IMR-90 (cell line): ENCODE measurements at regions not wholly inside any gene's neighbourhood (a gene's known extent, or its start where the extent isn't known, plus 50 kb on each side); places are given as distances from the start of the nearest gene placed in this dataset.

Experiments used
- ATAC-seq: fragments of 200-7000 bp; cut with Tn5 transposase; 2 replicates; pipeline ENCODE4 v1.9.1; 2020; ENCODE audit warnings: low read depth, mild to moderate bottlenecking, moderate library complexity
- BruUV-seq: library from RNA; stranded (reverse); fragments of 400-500 nt; replicated peaks from 2 replicates; lab custom pipeline; 2021; lab: Mats Ljungman, UMichigan
- CTCF ChIA-PET: fragments of 300-600 bp; formaldehyde crosslinking; extraction: SDS; loops from one replicate; lab custom pipeline; 2021; ENCODE audit warnings: antibody characterized with exemption; lab: Yijun Ruan, JAX
- POLR2A ChIA-PET: fragments of 300-600 bp; sonication (Branson Sonifier 250); formaldehyde crosslinking; loops from one replicate; lab custom pipeline; 2022; ENCODE audit warnings: antibody characterized with exemption; ENCODE audit not compliant: unreplicated experiment; lab: Charles Lee
- DNase-seq: peaks from one replicate; pipeline ENCODE4 v3.0.0; 2013
- H2AFZ ChIP-seq: replicated peaks from 2 replicates; pipeline ENCODE3; 2013; ENCODE audit warnings: low read length, mild to moderate bottlenecking; ENCODE audit not compliant: poor library complexity
- H2AK5ac ChIP-seq: 2 replicates; pipeline ENCODE4 v1.6.1; 2013; ENCODE audit warnings: low read depth, low read length, inconsistent platforms
- H2AK9ac ChIP-seq: replicated peaks from 2 replicates; pipeline ENCODE3; 2013; ENCODE audit warnings: mild to moderate bottlenecking, low read depth, low read length, moderate library complexity; ENCODE audit not compliant: poor library complexity
- H2BK120ac ChIP-seq: 2 replicates; pipeline ENCODE4 v1.6.1; 2013; ENCODE audit warnings: low read depth, low read length, inconsistent platforms
- H2BK15ac ChIP-seq: 3 replicates; pipeline ENCODE4 v1.6.1; 2013; ENCODE audit warnings: low read depth, low read length, inconsistent platforms
- H2BK20ac ChIP-seq: 2 replicates; pipeline ENCODE4 v1.6.1; 2013; ENCODE audit warnings: low read depth, mild to moderate bottlenecking, inconsistent platforms, low read length, moderate library complexity
- H2BK5ac ChIP-seq: 2 replicates; pipeline ENCODE4 v1.6.1; 2013; ENCODE audit warnings: mild to moderate bottlenecking, low read depth, low read length, inconsistent platforms; ENCODE audit not compliant: poor library complexity, severe bottlenecking
- H3K14ac ChIP-seq: replicated peaks from 2 replicates; pipeline ENCODE4 v1.6.1; 2013; ENCODE audit warnings: low read depth, low read length, inconsistent platforms
- H3K18ac ChIP-seq: 2 replicates; pipeline ENCODE4 v1.6.1; 2013; ENCODE audit warnings: low read depth, low read length, control low read depth
- H3K23ac ChIP-seq: 2 replicates; pipeline ENCODE4 v1.6.1; 2013; ENCODE audit warnings: low read depth, low read length, inconsistent platforms
- H3K27ac ChIP-seq: 2 replicates; pipeline ENCODE4 v1.5.1; 2013; ENCODE audit warnings: mild to moderate bottlenecking, control low read depth, low read length; ENCODE audit not compliant: insufficient read depth
- H3K27me3 ChIP-seq: 2 replicates; pipeline ENCODE4 v1.6.1; 2013; ENCODE audit warnings: low read length; ENCODE audit not compliant: control insufficient read depth, insufficient read depth
- H3K36me3 ChIP-seq: 2 replicates; pipeline ENCODE4 v1.6.1; 2013; ENCODE audit warnings: low read length, mixed read lengths; ENCODE audit not compliant: control insufficient read depth, insufficient read depth
- H3K4ac ChIP-seq: 2 replicates; pipeline ENCODE4 v1.6.1; 2013; ENCODE audit warnings: low read depth, low read length, inconsistent platforms
- H3K4me1 ChIP-seq: 2 replicates; pipeline ENCODE4 v1.6.1; 2013; ENCODE audit warnings: low read length, mixed read lengths; ENCODE audit not compliant: control insufficient read depth, insufficient read depth
- H3K4me2 ChIP-seq: 2 replicates; pipeline ENCODE4 v1.6.1; 2013; ENCODE audit warnings: low read depth, mild to moderate bottlenecking, control low read depth, low read length, moderate library complexity
- H3K4me3 ChIP-seq: 2 replicates; pipeline ENCODE4 v1.5.1; 2013; ENCODE audit warnings: low read depth, mild to moderate bottlenecking, control low read depth, low read length, moderate library complexity; ENCODE audit not compliant: insufficient read depth
- H3K56ac ChIP-seq: 2 replicates; pipeline ENCODE4 v1.6.1; 2013; ENCODE audit warnings: low read length, inconsistent platforms; ENCODE audit not compliant: insufficient read depth; ENCODE audit errors: extremely low read depth
- H3K79me1 ChIP-seq, 2 experiments: 2 replicates each; pipeline ENCODE4 v1.6.1; 2013; ENCODE audit warnings: low read length in 2 of 2, inconsistent platforms in 1 of 2, low read depth in 1 of 2
- H3K9ac ChIP-seq: 2 replicates; pipeline ENCODE4 v1.6.1; 2013; ENCODE audit warnings: low read depth, low read length, control low read depth
- H3K9me1 ChIP-seq: 2 replicates; pipeline ENCODE4 v1.6.1; 2013; ENCODE audit warnings: low read length, inconsistent platforms; ENCODE audit not compliant: insufficient read depth
- H3K9me3 ChIP-seq: 2 replicates; pipeline ENCODE4 v1.6.1; 2013; ENCODE audit warnings: low read length; ENCODE audit not compliant: control insufficient read depth, insufficient read depth
- H4K20me1 ChIP-seq: 2 replicates; pipeline ENCODE4 v1.6.1; 2013; ENCODE audit warnings: low read length, inconsistent platforms; ENCODE audit not compliant: insufficient read depth
- H4K5ac ChIP-seq: 2 replicates; pipeline ENCODE4 v1.6.1; 2013; ENCODE audit warnings: mild to moderate bottlenecking, low read depth, low read length, control low read depth
- H4K8ac ChIP-seq, 2 experiments: 2 replicates each; pipeline ENCODE4 v1.6.1; 2013; ENCODE audit warnings: low read depth in 2 of 2, low read length in 2 of 2, control low read depth in 1 of 2, inconsistent platforms in 1 of 2
- H4K91ac ChIP-seq: 2 replicates; pipeline ENCODE4 v1.6.1; 2013; ENCODE audit warnings: low read depth, low read length, inconsistent platforms; ENCODE audit not compliant: insufficient read depth
- BHLHE40 ChIP-seq: fragments of 150-350 bp; IDR thresholded peaks from 2 replicates; pipeline ENCODE4 v1.6.1; 2016; ENCODE audit warnings: mild to moderate bottlenecking, low read depth, low read length
- CHD1 ChIP-seq: IDR thresholded peaks from 2 replicates; pipeline ENCODE4 v1.6.1; 2012; ENCODE audit warnings: low read depth, low read length, improper control_type of control experiment
- CTCF ChIP-seq: conservative IDR thresholded peaks from 2 replicates; pipeline ENCODE4 v1.5.1; 2012; ENCODE audit warnings: mild to moderate bottlenecking, low read depth, low read length, improper control_type of control experiment
- ELK1 ChIP-seq: fragments of 150-350 bp; IDR thresholded peaks from 2 replicates; pipeline ENCODE4 v1.6.1; 2016; ENCODE audit warnings: low read depth, mild to moderate bottlenecking, low read length, moderate library complexity, borderline replicate concordance
- FOS ChIP-seq: fragments of 150-350 bp; IDR thresholded peaks from 2 replicates; pipeline ENCODE4 v1.6.1; 2016; ENCODE audit warnings: low read depth, low read length
- MAFK ChIP-seq: IDR thresholded peaks from 2 replicates; pipeline ENCODE4 v1.6.1; 2012; ENCODE audit warnings: low read depth, low read length, improper control_type of control experiment
- MAZ ChIP-seq: IDR thresholded peaks from 2 replicates; pipeline ENCODE4 v1.6.1; 2012; ENCODE audit warnings: low read depth, mild to moderate bottlenecking, low read length, improper control_type of control experiment, moderate library complexity, borderline replicate concordance
- MXI1 ChIP-seq: IDR thresholded peaks from 2 replicates; pipeline ENCODE4 v1.6.1; 2012; ENCODE audit warnings: low read depth, mild to moderate bottlenecking, low read length, moderate library complexity, borderline replicate concordance
- NFE2L2 ChIP-seq: fragments of 150-350 bp; IDR thresholded peaks from 2 replicates; pipeline ENCODE4 v1.6.1; 2016; ENCODE audit warnings: low read depth, mild to moderate bottlenecking, low read length
- POLR2A ChIP-seq: IDR thresholded peaks from 2 replicates; pipeline ENCODE4 v1.6.1; 2012; ENCODE audit warnings: mild to moderate bottlenecking, low read depth, low read length
- RAD21 ChIP-seq: IDR thresholded peaks from 2 replicates; pipeline ENCODE4 v1.6.1; 2012; ENCODE audit warnings: low read length, improper control_type of control experiment
- RCOR1 ChIP-seq: IDR thresholded peaks from 2 replicates; pipeline ENCODE4 v1.6.1; 2012; ENCODE audit warnings: mild to moderate bottlenecking, low read length, improper control_type of control experiment; ENCODE audit not compliant: insufficient replicate concordance
- RFX5 ChIP-seq: IDR thresholded peaks from 2 replicates; pipeline ENCODE4 v1.8.0; 2012; ENCODE audit warnings: low read depth, mild to moderate bottlenecking, low read length, moderate library complexity
- SMC3 ChIP-seq: fragments of 150-350 bp; IDR thresholded peaks from 2 replicates; pipeline ENCODE4 v1.6.1; 2016; ENCODE audit warnings: low read depth, mild to moderate bottlenecking, antibody characterized with exemption, low read length, moderate library complexity
- WGBS, 2 experiments: methylation state at CpG; one replicate each; pipeline versions ENCODE4 v1.1.5 to v1.1.7; 2013; ENCODE audit warnings: missing lambda C conversion rate in 2 of 2; ENCODE audit not compliant: insufficient read length in 1 of 2; ENCODE audit errors: extremely low coverage in 2 of 2; 5-methylcytosine and 5-hydroxymethylcytosine counted together
- dilution Hi-C: fragments of 300-500 bp; cut with HindIII; formaldehyde crosslinking; loops from one replicate; pipeline ENCODE4 v1.14.3; 2018; ENCODE audit warnings: low sequenced_read_pairs; ENCODE audit not compliant: unreplicated experiment
- in situ Hi-C: fragments of 300-500 bp; cut with MboI; formaldehyde crosslinking; loops from 3 replicates; pipeline ENCODE4 v1.14.3; 2019; ENCODE audit warnings: low sequenced_read_pairs, inconsistent platforms, mixed read lengths
- intact Hi-C: fragments of 100-400 bp; cut with micrococcal nuclease; formaldehyde crosslinking; loops from 2 replicates; pipeline ENCODE4 v1.10.0; 2022

- Histone ChIP-seq H3K27ac (no peak overlapping the region), H3K4me2 (no peak overlapping the region), H3K23ac (no peak overlapping the region), H3K27me3 (no peaks in the 10 kb centered on the region), H4K5ac (no peak overlapping the region), H3K4me3 (no peak overlapping the region), H2AK9ac (no peak overlapping the region), H3K18ac (no peak overlapping the region), H2BK20ac (no peak overlapping the region), H4K20me1 (no peaks in the 10 kb centered on the region), H2BK120ac (no peak overlapping the region), H2BK15ac (no peak overlapping the region), H4K91ac (no peak overlapping the region), H3K9ac (no peak overlapping the region), H2AFZ (no peak overlapping the region), H2BK5ac (no peak overlapping the region), H2AK5ac (no peak overlapping the region), H3K4me1 (no peaks in the 10 kb centered on the region), H3K14ac (no peak overlapping the region), H3K36me3 (no peaks in the 10 kb centered on the region), H3K56ac (no peak overlapping the region), H3K79me1 (no peaks in the 10 kb centered on the region), H3K9me1 (no peaks in the 10 kb centered on the region), H3K9me3 (no peaks in the 10 kb centered on the region), H3K4ac (no peak overlapping the region), H4K8ac (no peak overlapping the region)
- 90% methylated on average over 9 of the region's 30 CpGs; no CpG with 5 or more reads in 1 of the 2 experiments for WGBS, 2 experiments
- in situ Hi-C loops, result no loop called here
- no peak for TF ChIP-seq RAD21
- TF ChIP-seq ELK1, result no peak
- no peak for TF ChIP-seq MAZ
- no peak for TF ChIP-seq POLR2A
- TF ChIP-seq MXI1, result no peak
- no peak for TF ChIP-seq RFX5
- TF ChIP-seq FOS, result no peak
- no peak for TF ChIP-seq MAFK
- no peak for TF ChIP-seq CHD1
- no peak for TF ChIP-seq SMC3
- no peak for TF ChIP-seq RCOR1
- no peak for TF ChIP-seq CTCF
- TF ChIP-seq NFE2L2, result no peak
- TF ChIP-seq BHLHE40, result no peak
- no TSS peak for BruUV-seq
- no peak for ATAC-seq
- intact Hi-C loops, result no loop called here
- ChIA-PET POLR2A (no interaction called here), CTCF (no interaction called here)
- dilution Hi-C loops, result no loop called here
- DNase-seq, result no peak
Observed at GRCh38 chr20:20768202-20768815, 55.9 kb upstream of the RALGAPA2 start.
